H1 (cell line): ENCODE measurements at regions not wholly inside any gene's neighbourhood (a gene's known extent, or its start where the extent isn't known, plus 50 kb on each side); places are given as distances from the start of the nearest gene placed in this dataset.

ENCODE experiments used
- ATF2 ChIP-seq: IDR thresholded peaks from 2 replicates; pipeline ENCODE4 v1.6.1; 2012; ENCODE audit warnings: low read length, inconsistent platforms
- BCL11A ChIP-seq, 2 experiments: IDR thresholded peaks; one replicate each; pipeline ENCODE4 v1.6.1; 2011; ENCODE audit warnings: low read depth in 2 of 2, low read length in 2 of 2, mild to moderate bottlenecking in 2 of 2
- CBX5 ChIP-seq: fragments of 300-800, 300-1000 bp; sonication (generic); IDR thresholded peaks from 2 replicates; pipeline ENCODE4 v1.7.1; 2016; ENCODE audit warnings: antibody characterized with exemption, low read length, low read depth
- CHD7 ChIP-seq: fragments of 300-600 bp; sonication (generic); IDR thresholded peaks from 2 replicates; pipeline ENCODE4 v1.7.1; 2012; ENCODE audit warnings: low read length, moderate library complexity, mild to moderate bottlenecking, inconsistent platforms; ENCODE audit not compliant: insufficient replicate concordance
- EZH2 ChIP-seq: fragments of 200-600 bp; sonication (generic); IDR thresholded peaks from 2 replicates; pipeline ENCODE4 v1.7.1; 2012; ENCODE audit warnings: low read depth, mild to moderate bottlenecking, moderate library complexity, low read length, inconsistent platforms; ENCODE audit not compliant: severe bottlenecking
- PHF8 ChIP-seq: fragments of 200-600 bp; sonication (generic); conservative IDR thresholded peaks from 2 replicates; pipeline ENCODE4 v1.7.1; 2012; ENCODE audit warnings: low read depth, mild to moderate bottlenecking, inconsistent platforms, low read length, moderate library complexity
- SP1 ChIP-seq: IDR thresholded peaks from 2 replicates; pipeline ENCODE4 v1.6.1; 2011; ENCODE audit warnings: low read depth, low read length
- SP4 ChIP-seq: IDR thresholded peaks from 2 replicates; pipeline ENCODE4 v1.6.1; 2012; ENCODE audit warnings: low read length, inconsistent platforms
- USF2 ChIP-seq: IDR thresholded peaks from 2 replicates; pipeline ENCODE4 v1.6.1; 2011; ENCODE audit warnings: low read length, improper control_type of control experiment

GRCh38 chr4:43765514-43765913, 683.1 kb downstream of the KCTD8 start (continued):
- TF ChIP-seq CHD7, result no peak
- no peak for TF ChIP-seq CBX5
- no peak for TF ChIP-seq SP4
- no peak for TF ChIP-seq EZH2
- no peak for TF ChIP-seq USF2
- TF ChIP-seq BCL11A (IDR thresholded peaks at IDR 0.05; ENCODE audit: low read depth in 2 of 2, low read length in 2 of 2), result no peak
- no peak for TF ChIP-seq PHF8
- no peak for TF ChIP-seq ATF2
- TF ChIP-seq SP1, result no peak
